A673 (cell line): ENCODE measurements at regions not wholly inside any gene's neighbourhood (a gene's known extent, or its start where the extent isn't known, plus 50 kb on each side); places are given as distances from the start of the nearest gene placed in this dataset.

Experiments used
- EZH2 ChIP-seq: fragments of 200-600 bp; sonication (generic); IDR thresholded peaks from 2 replicates; pipeline ENCODE4 v1.6.1; 2017; ENCODE audit warnings: borderline replicate concordance, low read depth, mild to moderate bottlenecking, mixed read lengths, antibody characterized with exemption, low read length; ENCODE audit not compliant: poor library complexity, severe bottlenecking
- TF ChIP-seq, protein P1 (sequence below): fragments of 300-800, 200-600 bp; sonication (generic); conservative IDR thresholded peaks from 2 replicates; pipeline ENCODE4 v1.5.1; 2017; ENCODE audit warnings: low read depth, mild to moderate bottlenecking, antibody characterized with exemption, low read length, moderate library complexity, mixed read lengths

- TF ChIP-seq, protein P1, sequence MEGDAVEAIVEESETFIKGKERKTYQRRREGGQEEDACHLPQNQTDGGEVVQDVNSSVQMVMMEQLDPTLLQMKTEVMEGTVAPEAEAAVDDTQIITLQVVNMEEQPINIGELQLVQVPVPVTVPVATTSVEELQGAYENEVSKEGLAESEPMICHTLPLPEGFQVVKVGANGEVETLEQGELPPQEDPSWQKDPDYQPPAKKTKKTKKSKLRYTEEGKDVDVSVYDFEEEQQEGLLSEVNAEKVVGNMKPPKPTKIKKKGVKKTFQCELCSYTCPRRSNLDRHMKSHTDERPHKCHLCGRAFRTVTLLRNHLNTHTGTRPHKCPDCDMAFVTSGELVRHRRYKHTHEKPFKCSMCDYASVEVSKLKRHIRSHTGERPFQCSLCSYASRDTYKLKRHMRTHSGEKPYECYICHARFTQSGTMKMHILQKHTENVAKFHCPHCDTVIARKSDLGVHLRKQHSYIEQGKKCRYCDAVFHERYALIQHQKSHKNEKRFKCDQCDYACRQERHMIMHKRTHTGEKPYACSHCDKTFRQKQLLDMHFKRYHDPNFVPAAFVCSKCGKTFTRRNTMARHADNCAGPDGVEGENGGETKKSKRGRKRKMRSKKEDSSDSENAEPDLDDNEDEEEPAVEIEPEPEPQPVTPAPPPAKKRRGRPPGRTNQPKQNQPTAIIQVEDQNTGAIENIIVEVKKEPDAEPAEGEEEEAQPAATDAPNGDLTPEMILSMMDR: no peak
- TF ChIP-seq EZH2: no peak
Measured at GRCh38 chr3:88509582-88509981, 359.8 kb downstream of the C3orf38 start.
